ENCODE measurements at regions not wholly inside any gene's neighbourhood (a gene's known extent, or its start where the extent isn't known, plus 50 kb on each side); places are given as distances from the start of the nearest gene placed in this dataset.

DNA sequence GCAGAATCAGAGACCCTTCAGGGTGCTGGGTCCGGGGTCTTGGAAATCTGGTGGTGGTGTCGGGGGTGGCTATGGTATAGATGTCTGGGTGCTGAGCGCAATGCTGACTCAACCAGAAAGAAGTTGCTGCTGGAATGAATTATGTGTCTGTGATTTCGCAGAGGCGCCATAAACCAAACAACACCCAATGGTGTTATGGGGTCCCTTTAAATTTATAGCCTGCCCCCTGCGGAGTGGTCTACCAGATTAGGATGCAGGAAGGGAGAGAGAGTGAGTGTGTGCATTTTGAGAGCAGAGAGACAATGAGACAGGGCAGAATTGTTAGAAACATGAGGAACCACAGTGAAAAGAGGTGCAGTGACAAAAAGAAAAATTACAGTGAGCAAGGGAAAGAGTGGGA, 100.7 kb upstream of the CDH11 start (continued):
- TF ChIP-seq, protein P1, sequence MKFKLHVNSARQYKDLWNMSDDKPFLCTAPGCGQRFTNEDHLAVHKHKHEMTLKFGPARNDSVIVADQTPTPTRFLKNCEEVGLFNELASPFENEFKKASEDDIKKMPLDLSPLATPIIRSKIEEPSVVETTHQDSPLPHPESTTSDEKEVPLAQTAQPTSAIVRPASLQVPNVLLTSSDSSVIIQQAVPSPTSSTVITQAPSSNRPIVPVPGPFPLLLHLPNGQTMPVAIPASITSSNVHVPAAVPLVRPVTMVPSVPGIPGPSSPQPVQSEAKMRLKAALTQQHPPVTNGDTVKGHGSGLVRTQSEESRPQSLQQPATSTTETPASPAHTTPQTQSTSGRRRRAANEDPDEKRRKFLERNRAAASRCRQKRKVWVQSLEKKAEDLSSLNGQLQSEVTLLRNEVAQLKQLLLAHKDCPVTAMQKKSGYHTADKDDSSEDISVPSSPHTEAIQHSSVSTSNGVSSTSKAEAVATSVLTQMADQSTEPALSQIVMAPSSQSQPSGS (IDR thresholded peaks at IDR 0.05; ENCODE audit: low read length): no peak
- no peak for TF ChIP-seq SIRT6 (IDR thresholded peaks at IDR 0.05; ENCODE audit: low read length)
- no peak for TF ChIP-seq TAF7 (optimal IDR thresholded peaks at IDR 0.05; ENCODE audit: borderline replicate concordance, low read depth, low read length)
- TF ChIP-seq NANOG (IDR thresholded peaks at IDR 0.05; ENCODE audit: insufficient read depth, low read depth, low read length, poor library complexity, severe bottlenecking): no peak
- TF ChIP-seq ZNF274 (IDR thresholded peaks at IDR 0.05; ENCODE audit: borderline replicate concordance, extremely low read depth, low read length): no peak
- TF ChIP-seq KDM5A (IDR thresholded peaks at IDR 0.05; ENCODE audit: low read length): no peak
- TF ChIP-seq JUND (IDR thresholded peaks at IDR 0.05; ENCODE audit: low read length): no peak

Data from H1 (cell line).